Endothelial cell of umbilical vein (primary cell): ENCODE measurements at regions not wholly inside any gene's neighbourhood (a gene's known extent, or its start where the extent isn't known, plus 50 kb on each side); places are given as distances from the start of the nearest gene placed in this dataset.

Experiments
- BruUV-seq: library from RNA; stranded (reverse); fragments of 400-500 nt; replicated peaks from 2 replicates; lab custom pipeline; 2021; lab: Mats Ljungman, UMichigan
- CTCF ChIA-PET: fragments of 300-600, 350-600 bp; sonication (Branson Sonifier 250); formaldehyde crosslinking; loops from one replicate; lab custom pipeline; 2021; ENCODE audit warnings: antibody characterized with exemption, inconsistent platforms; lab: Charles Lee
- POLR2A ChIA-PET: fragments of 300-600, 350-600 bp; sonication (Branson Sonifier 250); formaldehyde crosslinking; loops from one replicate; lab custom pipeline; 2021; ENCODE audit warnings: antibody characterized with exemption, inconsistent platforms; lab: Charles Lee
- DNase-seq: peaks from one replicate; pipeline ENCODE4 v3.0.0-alpha.2; 2011; ENCODE audit warnings: low read depth, low spot score
- FAIRE-seq: peaks from 2 replicates; lab custom pipeline; 2011; peaks lifted over from hg19 to GRCh38; lab: Jason Lieb, UNC
- H2AFZ ChIP-seq: 2 replicates; pipeline ENCODE4 v1.6.0; 2012; ENCODE audit warnings: low read depth, low read length, control low read depth, inconsistent platforms
- H3K27ac ChIP-seq: 2 replicates; pipeline ENCODE4 v1.5.1; 2011; ENCODE audit warnings: low read depth, mild to moderate bottlenecking, control low read depth, low read length, moderate library complexity; ENCODE audit not compliant: insufficient read depth
- H3K27me3 ChIP-seq, 2 experiments: 2 replicates each; pipeline versions ENCODE4 v1.6.0 to v1.6.1; 2011; ENCODE audit warnings: low read length in 2 of 2, mixed read lengths in 1 of 2; ENCODE audit not compliant: control insufficient read depth in 2 of 2, insufficient read depth in 2 of 2
- H3K36me3 ChIP-seq, 2 experiments: 2 replicates in 1 of 2; 3 replicates in 1 of 2; pipeline ENCODE4 v1.5.1; 2011; ENCODE audit warnings: low read length in 2 of 2, mild to moderate bottlenecking in 1 of 2, moderate library complexity in 1 of 2; ENCODE audit not compliant: control insufficient read depth in 2 of 2, insufficient read depth in 2 of 2; ENCODE audit errors: extremely low read depth in 1 of 2
- H3K4me1 ChIP-seq: 3 replicates; pipeline ENCODE4 v1.5.1; 2011; ENCODE audit warnings: mild to moderate bottlenecking, low read length; ENCODE audit not compliant: control insufficient read depth, insufficient read depth; ENCODE audit errors: extremely low read depth
- H3K4me2 ChIP-seq: 2 replicates; pipeline ENCODE4 v1.6.1; 2011; ENCODE audit warnings: low read length, control low read depth, mixed read lengths; ENCODE audit not compliant: insufficient read depth
- H3K4me3 ChIP-seq, 3 experiments: fragments of 200-600 bp in 1 of 3; sonication (generic), shearing (Covaris generic) in 1 of 3; replicated peaks in 1 of 3; 2 replicates each; pipeline ENCODE4 v1.5.1; 2011 to 2016; ENCODE audit warnings: control low read depth in 3 of 3, low read length in 3 of 3, mild to moderate bottlenecking in 2 of 3, inconsistent platforms in 1 of 3, low read depth in 1 of 3, moderate library complexity in 1 of 3; ENCODE audit not compliant: insufficient read depth in 1 of 3
- H3K79me2 ChIP-seq: 2 replicates; pipeline ENCODE4 v1.6.0; 2012; ENCODE audit warnings: low read length, inconsistent platforms; ENCODE audit not compliant: control insufficient read depth, insufficient read depth
- H3K9ac ChIP-seq: replicated peaks from 2 replicates; pipeline ENCODE3; 2011; ENCODE audit warnings: low read length, control low read depth; ENCODE audit not compliant: insufficient read depth; ENCODE audit errors: extremely low read depth
- H3K9me1 ChIP-seq: replicated peaks from 3 replicates; pipeline ENCODE4 v1.6.0; 2011; ENCODE audit warnings: mild to moderate bottlenecking, low read length; ENCODE audit not compliant: control insufficient read depth, insufficient read depth; ENCODE audit errors: extremely low read depth
- H3K9me3 ChIP-seq: replicated peaks from 2 replicates; pipeline ENCODE4 v1.5.1; 2012; ENCODE audit warnings: low read length, inconsistent platforms; ENCODE audit not compliant: control insufficient read depth, insufficient read depth
- H4K20me1 ChIP-seq: replicated peaks from 2 replicates; pipeline ENCODE3; 2011; ENCODE audit warnings: mild to moderate bottlenecking, low read length; ENCODE audit not compliant: control insufficient read depth, insufficient read depth; ENCODE audit errors: extremely low read depth
- CTCF ChIP-seq, 2 donors: IDR thresholded peaks; 1 replicate in 1 of 2; 2 replicates in 1 of 2; pipeline ENCODE4 v1.5.1; 2011; ENCODE audit warnings: low read length in 2 of 2, mild to moderate bottlenecking in 2 of 2, moderate library complexity in 2 of 2, control low read depth in 1 of 2, inconsistent platforms in 1 of 2, low read depth in 1 of 2; ENCODE audit not compliant: insufficient read depth in 1 of 2; ENCODE audit errors: extremely low read depth in 1 of 2
- EZH2 ChIP-seq: IDR thresholded peaks from 2 replicates; pipeline ENCODE4 v1.6.1; 2012; ENCODE audit warnings: borderline replicate concordance, low read depth, mild to moderate bottlenecking, moderate library complexity, low read length, inconsistent platforms; ENCODE audit not compliant: severe bottlenecking
- FOS ChIP-seq: IDR thresholded peaks from 2 replicates; pipeline ENCODE4 v1.6.1; 2011; ENCODE audit warnings: mild to moderate bottlenecking, low read length, moderate library complexity, borderline replicate concordance; ENCODE audit not compliant: insufficient read depth
- GATA2 ChIP-seq: IDR thresholded peaks from 2 replicates; pipeline ENCODE4 v1.7.0; 2011; ENCODE audit warnings: low read depth, mild to moderate bottlenecking, moderate library complexity, mixed read lengths, low read length; ENCODE audit not compliant: insufficient read length, insufficient read depth
- JUN ChIP-seq: IDR thresholded peaks from 2 replicates; pipeline ENCODE4 v1.6.1; 2011; ENCODE audit warnings: borderline replicate concordance, low read depth; ENCODE audit not compliant: insufficient read length, insufficient read depth
- MAX ChIP-seq: IDR thresholded peaks from 2 replicates; pipeline ENCODE4 v1.6.1; 2011; ENCODE audit not compliant: insufficient read depth, insufficient read length
- MYC ChIP-seq: IDR thresholded peaks from one replicate; pipeline ENCODE4 v1.6.1; 2011; ENCODE audit warnings: mild to moderate bottlenecking, low read depth, low read length
- POLR2A ChIP-seq: IDR thresholded peaks from 2 replicates; pipeline ENCODE4 v1.6.1; 2012; ENCODE audit warnings: low read depth, mild to moderate bottlenecking, control low read depth, low read length
- POLR2AphosphoS5 ChIP-seq: IDR thresholded peaks from 2 replicates; pipeline ENCODE4 v1.6.1; 2012; ENCODE audit warnings: low read depth, mild to moderate bottlenecking, control low read depth, low read length, moderate library complexity; ENCODE audit not compliant: insufficient read depth
- dilution Hi-C: fragments of 300-500 bp; cut with MboI; formaldehyde crosslinking; loops from one replicate; pipeline ENCODE4 v1.15.0; 2019; ENCODE audit warnings: low sequenced_read_pairs; ENCODE audit not compliant: extremely low pct_ligation_motif_present
- intact Hi-C: fragments of 100-400 bp; cut with micrococcal nuclease; formaldehyde crosslinking; loops from one replicate; pipeline ENCODE4 v1.10.0; 2022

- no peak overlapping the region for H2AFZ ChIP-seq
- DNase-seq (no peak), FAIRE-seq (no peak)
- no peaks in the 10 kb centered on the region for H3K79me2 ChIP-seq
- ChIA-PET CTCF (no interaction called here), POLR2A (no interaction called here)
- TF ChIP-seq MAX (no peak), FOS (no peak), MYC (no peak), JUN (no peak), POLR2AphosphoS5 (no peak), POLR2A (no peak), EZH2 (no peak), GATA2 (no peak), CTCF (IDR thresholded peaks at IDR 0.05; ENCODE audit: extremely low read depth in 1 of 2, insufficient read depth in 1 of 2, low read depth in 1 of 2, low read length in 2 of 2) (no peak)
- no peaks in the 10 kb centered on the region for H3K4me1 ChIP-seq
- no peaks in the 10 kb centered on the region for H3K27me3 ChIP-seq
- no peak overlapping the region for H3K27ac ChIP-seq
- H3K4me3 ChIP-seq: no peak overlapping the region
- H3K9me1 ChIP-seq: no peaks in the 10 kb centered on the region
- no peak overlapping the region for H3K4me2 ChIP-seq
- no TSS peak for BruUV-seq
- intact Hi-C loops (loop anchor here (2.0 kb wide), 1 partner anchor 23 kb away; no protein-coding TSS in a partner anchor), dilution Hi-C loops (no loop called here)
- H3K9ac ChIP-seq: no peak overlapping the region
- H3K36me3 ChIP-seq: no peaks in the 10 kb centered on the region
- no peaks in the 10 kb centered on the region for H3K9me3 ChIP-seq
- H4K20me1 ChIP-seq: no peaks in the 10 kb centered on the region
Measured at GRCh38 chr7:114279901-114280300, 134.7 kb upstream of the FOXP2 start.
